Right lobe of liver (tissue), 4 donors: ENCODE measurements at regions not wholly inside any gene's neighbourhood (a gene's known extent, or its start where the extent isn't known, plus 50 kb on each side); places are given as distances from the start of the nearest gene placed in this dataset.

Experiments
- CTCF ChIP-seq, 4 donors: fragments of 200-600 bp in 3 of 4; fragments of 450-650 bp in 1 of 4; IDR thresholded peaks; one replicate each; pipeline versions ENCODE4 v1.5.1 to v1.8.0; 2016 to 2022; ENCODE audit warnings: antibody characterized with exemption in 4 of 4, mild to moderate bottlenecking in 2 of 4
- POLR2A ChIP-seq: fragments of 450-650 bp; IDR thresholded peaks from one replicate; pipeline ENCODE4 v1.6.1; 2017; ENCODE audit warnings: antibody characterized with exemption, mild to moderate bottlenecking
- donor health status: DM: no; HTN: no; CAD: no.
- donor health status: DM: no; HTN: no; CAD: no.
- donor health status: DM: no; HTN: yes; CAD: no.

DNA sequence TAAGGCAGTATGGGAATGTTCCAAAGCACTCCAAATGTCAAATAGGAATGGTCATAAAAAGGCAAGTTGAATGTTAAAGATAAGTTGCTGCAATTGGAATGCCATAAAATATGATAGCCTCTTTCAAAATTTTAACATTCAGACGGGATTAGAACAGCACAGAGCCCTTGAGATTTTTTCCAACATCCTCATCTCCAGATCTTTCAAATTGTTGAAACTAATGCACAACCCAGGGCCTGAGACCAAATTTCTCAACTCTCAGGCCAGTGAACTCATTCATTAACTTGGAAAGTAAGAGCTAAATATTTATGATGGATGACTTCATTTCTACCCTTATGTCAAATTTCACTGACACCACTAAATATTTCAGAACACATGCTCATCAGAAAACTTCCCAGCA is 346.5 kb upstream of the XYLT1 start:
- TF ChIP-seq CTCF (IDR thresholded peaks at IDR 0.05) (no peak), POLR2A (no peak)
